Gastrocnemius medialis (tissue), 4 donors: ENCODE measurements at regions not wholly inside any gene's neighbourhood (a gene's known extent, or its start where the extent isn't known, plus 50 kb on each side); places are given as distances from the start of the nearest gene placed in this dataset.
"Not testable (repeated sequence)": the region's sequence is repeated elsewhere in the genome, so short reads cannot be mapped to it uniquely, and the experiment has no call there.

Experiments used
- POLR2A ChIP-seq, 2 donors: fragments of 450-650 bp; IDR thresholded peaks; one replicate each; pipeline ENCODE4 v1.6.1; 2017; ENCODE audit warnings: antibody characterized with exemption in 2 of 2, mild to moderate bottlenecking in 2 of 2, moderate library complexity in 2 of 2
- TF ChIP-seq, protein P1 (sequence below), 5 experiments: fragments of 450-650 bp in 3 of 5; fragments of 200-600 bp in 2 of 5; sonication (generic) in 2 of 5; IDR thresholded peaks in 4 of 5; conservative IDR thresholded peaks in 1 of 5; 1 replicate in 4 of 5; 2 replicates in 1 of 5; pipeline ENCODE4 v1.5.1; 2016 to 2019; ENCODE audit warnings: antibody characterized with exemption in 5 of 5, mild to moderate bottlenecking in 3 of 5, moderate library complexity in 3 of 5

DNA sequence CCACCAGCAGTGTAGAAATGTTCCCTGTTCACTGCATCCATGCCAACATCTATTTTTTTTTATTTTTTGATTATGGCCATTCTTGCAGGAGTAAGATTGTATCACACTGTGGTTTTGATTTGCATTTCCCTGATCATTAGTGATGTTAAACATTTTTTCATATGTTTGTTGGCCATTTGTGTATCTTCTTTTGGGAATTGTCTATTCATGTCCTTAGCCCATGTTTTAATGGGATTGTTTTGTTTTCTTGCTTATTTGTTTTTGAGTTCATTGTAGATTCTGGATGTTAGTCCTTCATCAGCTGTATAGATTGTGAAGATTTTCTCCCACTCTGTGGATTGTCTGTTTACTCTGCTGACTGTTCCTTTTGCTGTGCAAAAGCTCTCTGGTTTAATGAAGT, 126.9 kb downstream of the NDFIP2 start:
- TF ChIP-seq, protein P1, sequence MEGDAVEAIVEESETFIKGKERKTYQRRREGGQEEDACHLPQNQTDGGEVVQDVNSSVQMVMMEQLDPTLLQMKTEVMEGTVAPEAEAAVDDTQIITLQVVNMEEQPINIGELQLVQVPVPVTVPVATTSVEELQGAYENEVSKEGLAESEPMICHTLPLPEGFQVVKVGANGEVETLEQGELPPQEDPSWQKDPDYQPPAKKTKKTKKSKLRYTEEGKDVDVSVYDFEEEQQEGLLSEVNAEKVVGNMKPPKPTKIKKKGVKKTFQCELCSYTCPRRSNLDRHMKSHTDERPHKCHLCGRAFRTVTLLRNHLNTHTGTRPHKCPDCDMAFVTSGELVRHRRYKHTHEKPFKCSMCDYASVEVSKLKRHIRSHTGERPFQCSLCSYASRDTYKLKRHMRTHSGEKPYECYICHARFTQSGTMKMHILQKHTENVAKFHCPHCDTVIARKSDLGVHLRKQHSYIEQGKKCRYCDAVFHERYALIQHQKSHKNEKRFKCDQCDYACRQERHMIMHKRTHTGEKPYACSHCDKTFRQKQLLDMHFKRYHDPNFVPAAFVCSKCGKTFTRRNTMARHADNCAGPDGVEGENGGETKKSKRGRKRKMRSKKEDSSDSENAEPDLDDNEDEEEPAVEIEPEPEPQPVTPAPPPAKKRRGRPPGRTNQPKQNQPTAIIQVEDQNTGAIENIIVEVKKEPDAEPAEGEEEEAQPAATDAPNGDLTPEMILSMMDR (IDR thresholded peaks at IDR 0.05 in 4 of 5, conservative IDR thresholded peaks at IDR 0.05 in 1 of 5) = not testable (repeated sequence)
- not testable (repeated sequence) for TF ChIP-seq POLR2A (IDR thresholded peaks at IDR 0.05)
